K562 (cell line): ENCODE measurements at regions not wholly inside any gene's neighbourhood (a gene's known extent, or its start where the extent isn't known, plus 50 kb on each side); places are given as distances from the start of the nearest gene placed in this dataset.

Experiments used
- CBFA2T3 ChIP-seq: fragments of 450-650 bp; IDR thresholded peaks from 2 replicates; pipeline ENCODE4 v1.6.1; 2017
- CBX3 ChIP-seq, 2 experiments: IDR thresholded peaks; 1 replicate in 1 of 2; 2 replicates in 1 of 2; pipeline ENCODE4 v1.6.1; 2012; ENCODE audit warnings: inconsistent platforms in 2 of 2, low read length in 2 of 2, borderline replicate concordance in 1 of 2, control low read depth in 1 of 2
- EZH2 ChIP-seq: IDR thresholded peaks from 2 replicates; pipeline ENCODE4 v1.6.1; 2012; ENCODE audit warnings: low read depth, mild to moderate bottlenecking, inconsistent platforms, low read length, borderline replicate concordance
- FOXM1 ChIP-seq, 2 experiments: fragments of 450-650 bp in 1 of 2; sonication (generic) in 1 of 2; formaldehyde crosslinking in 1 of 2; IDR thresholded peaks; 2 replicates each; pipeline versions ENCODE4 v1.6.1 to v1.9.0; 2017 to 2022; ENCODE audit warnings: low read depth in 2 of 2, mild to moderate bottlenecking in 2 of 2, missing genetic modification reagents in 1 of 2, moderate library complexity in 1 of 2
- KAT7 ChIP-seq: sonication (generic); formaldehyde crosslinking; IDR thresholded peaks from 2 replicates; pipeline ENCODE4 v1.8.0; 2022; ENCODE audit warnings: missing genetic modification reagents, mild to moderate bottlenecking, borderline replicate concordance
- MECOM ChIP-seq: fragments of 250-450 bp; sonication (Bioruptor Pico); IDR thresholded peaks from 2 replicates; pipeline ENCODE4 v1.8.0; 2022; ENCODE audit warnings: inconsistent platforms
- NCOA6 ChIP-seq: fragments of 450-650 bp; IDR thresholded peaks from 2 replicates; pipeline ENCODE4 v1.6.1; 2017; ENCODE audit warnings: mild to moderate bottlenecking
- NCOR1 ChIP-seq: fragments of 450-650 bp; IDR thresholded peaks from 2 replicates; pipeline ENCODE4 v1.6.1; 2016; ENCODE audit warnings: mild to moderate bottlenecking, moderate library complexity
- SMARCA4 ChIP-seq: fragments of 450-650 bp; IDR thresholded peaks from 2 replicates; pipeline ENCODE4 v1.6.1; 2016
- STAT5A ChIP-seq: IDR thresholded peaks from 2 replicates; pipeline ENCODE4 v1.6.1; 2012; ENCODE audit warnings: low read length, inconsistent platforms, borderline replicate concordance
- TAL1 ChIP-seq: fragments of 450-650 bp; IDR thresholded peaks from 2 replicates; pipeline ENCODE4 v1.6.1; 2016; ENCODE audit warnings: mild to moderate bottlenecking
- TCF3 ChIP-seq: sonication (generic); formaldehyde crosslinking; IDR thresholded peaks from 2 replicates; pipeline ENCODE4 v1.4.0; 2020; ENCODE audit warnings: mild to moderate bottlenecking, missing genetic modification reagents
- TEAD4 ChIP-seq, 2 experiments: sonication (generic) in 1 of 2; formaldehyde crosslinking in 1 of 2; IDR thresholded peaks; 2 replicates each; pipeline versions ENCODE4 v1.6.1 to v1.8.0; 2012 to 2022; ENCODE audit warnings: borderline replicate concordance in 1 of 2, inconsistent platforms in 1 of 2, low read length in 1 of 2, mild to moderate bottlenecking in 1 of 2, missing genetic modification reagents in 1 of 2
- TSC22D4 ChIP-seq: fragments of 450-650 bp; IDR thresholded peaks from 2 replicates; pipeline ENCODE4 v1.6.1; 2016; ENCODE audit warnings: missing genetic modification characterization, missing biosample characterization, control low read depth
- ZNF384 ChIP-seq: IDR thresholded peaks from 2 replicates; pipeline ENCODE4 v1.6.1; 2012; ENCODE audit warnings: low read depth, low read length, improper control_type of control experiment
- TF ChIP-seq, protein P1 (sequence below): fragments of 450-650 bp; IDR thresholded peaks from 2 replicates; pipeline ENCODE4 v1.6.1; 2016
- TF ChIP-seq, protein P2 (sequence below): IDR thresholded peaks from 3 replicates; pipeline ENCODE4 v1.6.1; 2011; ENCODE audit warnings: borderline replicate concordance, mild to moderate bottlenecking, moderate library complexity; ENCODE audit not compliant: insufficient read length; ENCODE audit errors: extremely low read depth
- TF ChIP-seq, protein P3 (sequence below): sonication (generic); formaldehyde crosslinking; IDR thresholded peaks from 2 replicates; pipeline ENCODE4 v1.8.1; 2023; ENCODE audit warnings: mild to moderate bottlenecking, missing genetic modification reagents
- TF ChIP-seq, protein P4 (sequence below), 2 experiments: fragments of 450-650 bp; conservative IDR thresholded peaks; 2 replicates each; pipeline ENCODE4 v1.6.1; 2017; ENCODE audit warnings: mild to moderate bottlenecking in 2 of 2, moderate library complexity in 2 of 2
- TF ChIP-seq, protein P5 (sequence below): fragments of 250-450 bp; sonication (Bioruptor Pico); IDR thresholded peaks from 2 replicates; pipeline ENCODE4 v1.4.0; 2020; ENCODE audit warnings: mild to moderate bottlenecking, moderate library complexity

DNA sequence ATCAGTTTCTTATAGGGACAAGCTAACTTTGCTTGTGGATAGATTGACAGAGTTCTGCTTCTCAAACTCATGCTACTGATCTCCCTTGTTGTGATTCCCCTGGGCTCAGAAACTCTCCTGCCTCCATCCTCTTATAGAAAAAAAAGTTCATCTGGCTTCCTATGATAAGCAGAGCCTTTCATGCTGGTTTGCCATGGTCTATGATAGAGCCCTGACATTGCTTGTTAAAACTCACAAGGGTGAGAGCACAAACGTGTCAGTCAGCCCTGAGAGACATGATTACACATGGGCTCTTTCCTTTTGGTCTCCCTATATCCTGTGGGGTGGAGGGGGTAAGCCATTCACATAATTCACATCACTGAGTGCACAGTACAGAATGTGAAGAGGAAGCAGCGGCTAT, 121.8 kb downstream of the TDRD15 start (continued):
- TF ChIP-seq FOXM1 (IDR thresholded peaks at IDR 0.05; ENCODE audit: low read depth) (peak; percentile 13; the same call in 1 of the 2 replicates), FOXM1 (CRISPR knock-in tag; IDR thresholded peaks at IDR 0.05; ENCODE audit: low read depth) (no peak), TEAD4 (IDR thresholded peaks at IDR 0.05; ENCODE audit: low read length) (peak; percentile 59; the same call in 1 of the 2 replicates), TEAD4 (CRISPR knock-in tag; IDR thresholded peaks at IDR 0.05; ENCODE audit: borderline replicate concordance) (no peak), TCF3 (CRISPR knock-in tag) (peak; percentile 23; the same call in 1 of the 2 replicates), SMARCA4 (peak; percentile 52; the same call in 1 of the 2 replicates), NCOR1 (peak; percentile 73), EZH2 (no peak), TAL1 (peak; percentile 77), STAT5A (peak; percentile 35; the same call in 1 of the 2 replicates), KAT7 (CRISPR knock-in tag) (no peak), CBX3 (IDR thresholded peaks at IDR 0.05; ENCODE audit: borderline replicate concordance in 1 of 2, low read length in 2 of 2) (no peak), ZNF384 (peak; percentile 75), CBFA2T3 (peak; percentile 90), NCOA6 (no peak), MECOM (no peak), TSC22D4 (tag) (no peak)
- TF ChIP-seq, protein P1, sequence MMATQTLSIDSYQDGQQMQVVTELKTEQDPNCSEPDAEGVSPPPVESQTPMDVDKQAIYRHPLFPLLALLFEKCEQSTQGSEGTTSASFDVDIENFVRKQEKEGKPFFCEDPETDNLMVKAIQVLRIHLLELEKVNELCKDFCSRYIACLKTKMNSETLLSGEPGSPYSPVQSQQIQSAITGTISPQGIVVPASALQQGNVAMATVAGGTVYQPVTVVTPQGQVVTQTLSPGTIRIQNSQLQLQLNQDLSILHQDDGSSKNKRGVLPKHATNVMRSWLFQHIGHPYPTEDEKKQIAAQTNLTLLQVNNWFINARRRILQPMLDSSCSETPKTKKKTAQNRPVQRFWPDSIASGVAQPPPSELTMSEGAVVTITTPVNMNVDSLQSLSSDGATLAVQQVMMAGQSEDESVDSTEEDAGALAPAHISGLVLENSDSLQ, result peak; percentile 82
- TF ChIP-seq, protein P2, sequence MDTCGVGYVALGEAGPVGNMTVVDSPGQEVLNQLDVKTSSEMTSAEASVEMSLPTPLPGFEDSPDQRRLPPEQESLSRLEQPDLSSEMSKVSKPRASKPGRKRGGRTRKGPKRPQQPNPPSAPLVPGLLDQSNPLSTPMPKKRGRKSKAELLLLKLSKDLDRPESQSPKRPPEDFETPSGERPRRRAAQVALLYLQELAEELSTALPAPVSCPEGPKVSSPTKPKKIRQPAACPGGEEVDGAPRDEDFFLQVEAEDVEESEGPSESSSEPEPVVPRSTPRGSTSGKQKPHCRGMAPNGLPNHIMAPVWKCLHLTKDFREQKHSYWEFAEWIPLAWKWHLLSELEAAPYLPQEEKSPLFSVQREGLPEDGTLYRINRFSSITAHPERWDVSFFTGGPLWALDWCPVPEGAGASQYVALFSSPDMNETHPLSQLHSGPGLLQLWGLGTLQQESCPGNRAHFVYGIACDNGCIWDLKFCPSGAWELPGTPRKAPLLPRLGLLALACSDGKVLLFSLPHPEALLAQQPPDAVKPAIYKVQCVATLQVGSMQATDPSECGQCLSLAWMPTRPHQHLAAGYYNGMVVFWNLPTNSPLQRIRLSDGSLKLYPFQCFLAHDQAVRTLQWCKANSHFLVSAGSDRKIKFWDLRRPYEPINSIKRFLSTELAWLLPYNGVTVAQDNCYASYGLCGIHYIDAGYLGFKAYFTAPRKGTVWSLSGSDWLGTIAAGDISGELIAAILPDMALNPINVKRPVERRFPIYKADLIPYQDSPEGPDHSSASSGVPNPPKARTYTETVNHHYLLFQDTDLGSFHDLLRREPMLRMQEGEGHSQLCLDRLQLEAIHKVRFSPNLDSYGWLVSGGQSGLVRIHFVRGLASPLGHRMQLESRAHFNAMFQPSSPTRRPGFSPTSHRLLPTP, result no peak
- TF ChIP-seq, protein P3, sequence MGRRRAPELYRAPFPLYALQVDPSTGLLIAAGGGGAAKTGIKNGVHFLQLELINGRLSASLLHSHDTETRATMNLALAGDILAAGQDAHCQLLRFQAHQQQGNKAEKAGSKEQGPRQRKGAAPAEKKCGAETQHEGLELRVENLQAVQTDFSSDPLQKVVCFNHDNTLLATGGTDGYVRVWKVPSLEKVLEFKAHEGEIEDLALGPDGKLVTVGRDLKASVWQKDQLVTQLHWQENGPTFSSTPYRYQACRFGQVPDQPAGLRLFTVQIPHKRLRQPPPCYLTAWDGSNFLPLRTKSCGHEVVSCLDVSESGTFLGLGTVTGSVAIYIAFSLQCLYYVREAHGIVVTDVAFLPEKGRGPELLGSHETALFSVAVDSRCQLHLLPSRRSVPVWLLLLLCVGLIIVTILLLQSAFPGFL (CRISPR knock-in tag), result no peak
- TF ChIP-seq, protein P4, sequence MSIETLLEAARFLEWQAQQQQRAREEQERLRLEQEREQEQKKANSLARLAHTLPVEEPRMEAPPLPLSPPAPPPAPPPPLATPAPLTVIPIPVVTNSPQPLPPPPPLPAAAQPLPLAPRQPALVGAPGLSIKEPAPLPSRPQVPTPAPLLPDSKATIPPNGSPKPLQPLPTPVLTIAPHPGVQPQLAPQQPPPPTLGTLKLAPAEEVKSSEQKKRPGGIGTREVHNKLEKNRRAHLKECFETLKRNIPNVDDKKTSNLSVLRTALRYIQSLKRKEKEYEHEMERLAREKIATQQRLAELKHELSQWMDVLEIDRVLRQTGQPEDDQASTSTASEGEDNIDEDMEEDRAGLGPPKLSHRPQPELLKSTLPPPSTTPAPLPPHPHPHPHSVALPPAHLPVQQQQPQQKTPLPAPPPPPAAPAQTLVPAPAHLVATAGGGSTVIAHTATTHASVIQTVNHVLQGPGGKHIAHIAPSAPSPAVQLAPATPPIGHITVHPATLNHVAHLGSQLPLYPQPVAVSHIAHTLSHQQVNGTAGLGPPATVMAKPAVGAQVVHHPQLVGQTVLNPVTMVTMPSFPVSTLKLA (conservative IDR thresholded peaks at IDR 0.05), result 0 out of 4 replicates have a peak, but pooled peaks of 1 of the 2 experiments have one; percentile 25
- TF ChIP-seq, protein P5, sequence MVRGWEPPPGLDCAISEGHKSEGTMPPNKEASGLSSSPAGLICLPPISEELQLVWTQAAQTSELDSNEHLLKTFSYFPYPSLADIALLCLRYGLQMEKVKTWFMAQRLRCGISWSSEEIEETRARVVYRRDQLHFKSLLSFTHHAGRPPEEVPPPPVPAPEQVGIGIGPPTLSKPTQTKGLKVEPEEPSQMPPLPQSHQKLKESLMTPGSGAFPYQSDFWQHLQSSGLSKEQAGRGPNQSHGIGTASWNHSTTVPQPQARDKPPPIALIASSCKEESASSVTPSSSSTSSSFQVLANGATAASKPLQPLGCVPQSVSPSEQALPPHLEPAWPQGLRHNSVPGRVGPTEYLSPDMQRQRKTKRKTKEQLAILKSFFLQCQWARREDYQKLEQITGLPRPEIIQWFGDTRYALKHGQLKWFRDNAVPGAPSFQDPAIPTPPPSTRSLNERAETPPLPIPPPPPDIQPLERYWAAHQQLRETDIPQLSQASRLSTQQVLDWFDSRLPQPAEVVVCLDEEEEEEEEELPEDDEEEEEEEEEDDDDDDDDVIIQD (CRISPR knock-in tag), result no peak
- TF ChIP-seq, all 486 proteins: peak for 20
